ENCODE measurements at regions not wholly inside any gene's neighbourhood (a gene's known extent, or its start where the extent isn't known, plus 50 kb on each side); places are given as distances from the start of the nearest gene placed in this dataset.

DNA sequence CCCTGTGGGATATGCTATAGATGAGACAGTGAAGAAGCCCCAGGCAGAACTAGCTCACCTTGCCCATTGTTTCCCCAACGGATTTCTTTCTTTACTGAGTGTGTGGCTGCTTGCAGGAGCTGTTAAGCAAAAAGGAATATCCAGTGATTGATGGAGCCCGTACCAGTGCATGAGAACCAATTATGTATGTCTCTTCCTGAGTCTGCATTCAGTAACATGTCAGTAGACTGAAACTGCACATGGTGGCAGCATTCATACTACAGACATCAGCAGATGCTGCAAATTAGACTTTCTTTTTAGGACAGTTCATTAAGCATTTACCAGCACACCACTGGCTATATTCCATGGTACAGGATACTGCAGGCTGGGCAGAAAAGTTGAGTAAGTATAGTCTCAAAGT lies 90.3 kb upstream of the PLCXD3 start:
- ATAC-seq (ENCODE audit: low read depth): no peak
- Histone ChIP-seq H3K14ac (replicated peaks; ENCODE audit: low read depth, low read length) (no peak overlapping the region), H3K9ac (ENCODE audit: low read depth, low read length) (no peak overlapping the region), H2BK5ac (ENCODE audit: low read depth, low read length, poor library complexity, severe bottlenecking) (no peak overlapping the region), H2BK120ac (ENCODE audit: low read depth, low read length) (no peak overlapping the region), H2BK20ac (ENCODE audit: low read depth, low read length) (no peak overlapping the region), H4K8ac (ENCODE audit: low read depth in 2 of 2, low read length in 2 of 2) (no peak overlapping the region), H4K5ac (ENCODE audit: low read depth, low read length) (no peak overlapping the region), H3K4me2 (ENCODE audit: low read depth, low read length) (no peak overlapping the region), H4K91ac (ENCODE audit: insufficient read depth, low read depth, low read length) (no peak overlapping the region), H3K9me3 (ENCODE audit: control insufficient read depth, insufficient read depth, low read length) (no peaks in the 10 kb centered on the region), H3K9me1 (ENCODE audit: insufficient read depth, low read length) (no peaks in the 10 kb centered on the region), H3K27ac (ENCODE audit: insufficient read depth, low read length) (no peak overlapping the region), H3K23ac (ENCODE audit: low read depth, low read length) (no peak overlapping the region), H2AK5ac (ENCODE audit: low read depth, low read length) (no peak overlapping the region), H3K56ac (ENCODE audit: extremely low read depth, insufficient read depth, low read length) (no peak overlapping the region), H3K4me3 (ENCODE audit: insufficient read depth, low read depth, low read length) (no peak overlapping the region), H3K27me3 (ENCODE audit: control insufficient read depth, insufficient read depth, low read length) (no peaks in the 10 kb centered on the region), H3K79me1 (ENCODE audit: low read depth in 1 of 2, low read length in 2 of 2) (no peaks in the 10 kb centered on the region), H2AK9ac (replicated peaks; ENCODE audit: low read depth, low read length, poor library complexity) (no peak overlapping the region), H4K20me1 (ENCODE audit: insufficient read depth, low read length) (no peaks in the 10 kb centered on the region), H3K4ac (ENCODE audit: low read depth, low read length) (no peak overlapping the region), H3K18ac (ENCODE audit: low read depth, low read length) (no peak overlapping the region), H3K36me3 (ENCODE audit: control insufficient read depth, insufficient read depth, low read length) (no peaks in the 10 kb centered on the region), H2AFZ (replicated peaks; ENCODE audit: low read length, poor library complexity) (no peak overlapping the region), H2BK15ac (ENCODE audit: low read depth, low read length) (no peak overlapping the region), H3K4me1 (ENCODE audit: control insufficient read depth, insufficient read depth, low read length) (no peaks in the 10 kb centered on the region)
- dilution Hi-C loops (cut with HindIII; ENCODE audit: low sequenced_read_pairs, unreplicated experiment) (no loop called here), in situ Hi-C loops (cut with MboI; ENCODE audit: low sequenced_read_pairs) (no loop called here), intact Hi-C loops (cut with micrococcal nuclease) (no loop called here)
- ChIA-PET CTCF (no interaction called here), POLR2A (ENCODE audit: unreplicated experiment) (no interaction called here)
- TF ChIP-seq MXI1 (IDR thresholded peaks at IDR 0.05; ENCODE audit: borderline replicate concordance, low read depth, low read length) (no peak), RAD21 (IDR thresholded peaks at IDR 0.05; ENCODE audit: low read length) (no peak), NFE2L2 (IDR thresholded peaks at IDR 0.05; ENCODE audit: low read depth, low read length) (no peak), MAFK (IDR thresholded peaks at IDR 0.05; ENCODE audit: low read depth, low read length) (no peak), RFX5 (IDR thresholded peaks at IDR 0.05; ENCODE audit: low read depth, low read length) (no peak), RCOR1 (IDR thresholded peaks at IDR 0.05; ENCODE audit: insufficient replicate concordance, low read length) (no peak), CHD1 (IDR thresholded peaks at IDR 0.05; ENCODE audit: low read depth, low read length) (no peak), POLR2A (IDR thresholded peaks at IDR 0.05; ENCODE audit: low read depth, low read length) (no peak), ELK1 (IDR thresholded peaks at IDR 0.05; ENCODE audit: borderline replicate concordance, low read depth, low read length) (no peak), FOS (IDR thresholded peaks at IDR 0.05; ENCODE audit: low read depth, low read length) (no peak)
- no peak for DNase-seq
- BruUV-seq (replicated peaks): no TSS peak
- WGBS, 2 experiments (ENCODE audit: extremely low coverage in 2 of 2, insufficient read length in 1 of 2): no CpG with 5 or more reads among the region's 2 CpGs
